ACC112 (cell line): ENCODE measurements at regions not wholly inside any gene's neighbourhood (a gene's known extent, or its start where the extent isn't known, plus 50 kb on each side); places are given as distances from the start of the nearest gene placed in this dataset.
"Not testable (repeated sequence)": the region's sequence is repeated elsewhere in the genome, so short reads cannot be mapped to it uniquely, and the experiment has no call there.

Experiments
- H2AFZ ChIP-seq: fragments of 200-600 bp; sonication (generic); one replicate; pipeline ENCODE4 v1.6.0; 2017; ENCODE audit warnings: antibody characterized with exemption, low read length; ENCODE audit not compliant: unreplicated experiment
- H3K27ac ChIP-seq: fragments of 200-600 bp; sonication (generic); 2 replicates; pipeline ENCODE4 v1.5.1; 2014; ENCODE audit warnings: low read depth, mild to moderate bottlenecking, antibody characterized with exemption, low read length, moderate library complexity
- H3K27me3 ChIP-seq: fragments of 200-600 bp; sonication (generic); 2 replicates; pipeline ENCODE4 v1.6.1; 2014; ENCODE audit warnings: mild to moderate bottlenecking, antibody characterized with exemption, low read length, moderate library complexity, mixed read lengths; ENCODE audit not compliant: insufficient read depth
- H3K36me3 ChIP-seq: fragments of 200-600 bp; sonication (generic); 2 replicates; pipeline ENCODE4 v1.6.1; 2016; ENCODE audit warnings: mild to moderate bottlenecking, antibody characterized with exemption, low read length, moderate library complexity, mixed read lengths; ENCODE audit not compliant: insufficient read depth
- H3K4me1 ChIP-seq: fragments of 200-600 bp; sonication (generic); one replicate; pipeline ENCODE4 v1.6.1; 2016; ENCODE audit warnings: low read length, mixed read lengths; ENCODE audit not compliant: insufficient read depth, unreplicated experiment, control insufficient read depth
- H3K4me3 ChIP-seq: fragments of 200-600 bp; sonication (generic); 2 replicates; pipeline ENCODE4 v1.5.1; 2014; ENCODE audit warnings: mild to moderate bottlenecking, low read depth, low read length
- H3K79me2 ChIP-seq: fragments of 200-600 bp; sonication (generic); one replicate; pipeline ENCODE4 v1.6.0; 2016; ENCODE audit warnings: low read length; ENCODE audit not compliant: control insufficient read depth, unreplicated experiment, insufficient read depth

GRCh38 chr3:107468782-107469181 lies 54.0 kb upstream of the BBX start:
- no peak overlapping the region for H3K4me3 ChIP-seq
- H3K36me3 ChIP-seq: no peaks in the 10 kb centered on the region
- H3K4me1 ChIP-seq: no peaks in the 10 kb centered on the region
- no peaks in the 10 kb centered on the region for H3K79me2 ChIP-seq
- H2AFZ ChIP-seq: no peak overlapping the region
- H3K27ac ChIP-seq: no peak overlapping the region
- H3K27me3 ChIP-seq: 0 out of 2 replicates have a peak, but pooled peaks cover 3% of the 10 kb centered on the region

GRCh38 chr3:107470496-107470895 lies 52.3 kb upstream of the BBX start:
- not testable (repeated sequence) for H3K36me3 ChIP-seq, H3K4me1 ChIP-seq, H3K4me3 ChIP-seq, H3K27me3 ChIP-seq, H3K79me2 ChIP-seq, H2AFZ ChIP-seq, H3K27ac ChIP-seq
